Progenitor cell of endocrine pancreas (in vitro differentiated cells): ENCODE measurements at regions not wholly inside any gene's neighbourhood (a gene's known extent, or its start where the extent isn't known, plus 50 kb on each side); places are given as distances from the start of the nearest gene placed in this dataset.

Source experiments
- DNase-seq: peaks from one replicate; pipeline ENCODE4 v3.0.0; 2021; ENCODE audit warnings: low spot score; ENCODE audit not compliant: unreplicated experiment
- H3K27ac Mint-ChIP-seq: 2 replicates; pipeline ENCODE4 v1.8.0; 2021; ENCODE audit warnings: mild to moderate bottlenecking, moderate library complexity, mixed read lengths
- H3K27me3 Mint-ChIP-seq: 2 replicates; pipeline ENCODE4 v1.8.0; 2021; ENCODE audit warnings: mixed read lengths
- H3K36me3 Mint-ChIP-seq: 2 replicates; pipeline ENCODE4 v1.8.0; 2022; ENCODE audit warnings: mixed read lengths; ENCODE audit not compliant: insufficient read depth
- H3K4me1 Mint-ChIP-seq: 2 replicates; pipeline ENCODE4 v1.8.0; 2021; ENCODE audit warnings: low read depth, mixed read lengths
- H3K4me3 Mint-ChIP-seq: 2 replicates; pipeline ENCODE4 v1.8.0; 2021; ENCODE audit warnings: low read depth, mild to moderate bottlenecking, moderate library complexity, mixed read lengths
- H3K9me3 Mint-ChIP-seq: 2 replicates; pipeline ENCODE4 v1.8.0; 2021; ENCODE audit warnings: low read depth, mixed read lengths
- CTCF ChIP-seq: fragments of 200-600 bp; sonication (generic); IDR thresholded peaks from one replicate; pipeline ENCODE4 v1.5.0; 2021; ENCODE audit warnings: antibody characterized with exemption, mild to moderate bottlenecking; ENCODE audit not compliant: unreplicated experiment

GRCh38 chr18:54692463-54692862, 101.4 kb downstream of the DYNAP start:
- Mint-ChIP-seq H3K27me3 (no peaks in the 10 kb centered on the region), H3K36me3 (peaks cover 1% of the 10 kb centered on the region), H3K27ac (no peak overlapping the region), H3K4me1 (peaks cover 6% of the 10 kb centered on the region), H3K4me3 (no peak overlapping the region), H3K9me3 (peaks cover 11% of the 10 kb centered on the region)
- no peak for DNase-seq
- TF ChIP-seq CTCF, result no peak

DNA sequence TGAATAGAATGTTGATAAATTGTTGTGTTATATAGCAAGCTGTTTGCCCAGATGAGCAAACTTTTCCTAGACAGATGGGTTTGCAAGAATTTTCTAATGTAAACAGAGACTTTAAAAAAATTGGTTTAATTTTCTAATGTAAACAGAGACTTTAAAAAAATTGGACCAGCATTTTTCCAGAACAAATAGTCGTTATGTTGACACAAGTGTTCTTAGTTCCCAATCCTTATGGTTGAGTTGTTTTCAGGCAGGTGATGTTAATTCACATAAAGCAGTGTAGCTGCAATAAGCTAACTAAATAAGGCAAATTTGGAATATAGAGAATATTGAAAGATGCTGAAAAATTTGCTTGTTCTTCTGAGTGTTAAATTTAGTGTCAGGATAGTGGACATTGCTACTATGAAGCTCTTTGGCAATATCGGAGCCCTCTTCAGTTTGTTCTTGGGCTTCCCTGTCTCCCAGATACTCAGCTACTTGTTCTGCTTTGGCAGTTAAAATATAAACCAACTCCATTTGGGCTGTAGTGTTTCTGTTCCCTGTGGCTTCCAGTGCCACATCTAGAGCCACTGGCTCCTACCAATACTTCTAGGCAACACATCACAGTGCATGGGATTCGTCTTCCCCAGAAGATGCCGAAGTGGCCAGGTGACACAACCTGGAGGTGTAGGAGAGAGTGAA, 105.7 kb downstream of the DYNAP start:
- peaks cover 1% of the 10 kb centered on the region for H3K36me3 Mint-ChIP-seq
- peaks cover 3% of the 10 kb centered on the region for H3K27me3 Mint-ChIP-seq
- TF ChIP-seq CTCF, result no peak
- H3K27ac Mint-ChIP-seq, result no peak overlapping the region
- H3K4me1 Mint-ChIP-seq, result peaks cover 6% of the 10 kb centered on the region
- DNase-seq, result no peak
- H3K4me3 Mint-ChIP-seq, result no peak overlapping the region
- H3K9me3 Mint-ChIP-seq, result peaks cover 11% of the 10 kb centered on the region

GRCh38 chr18:54700580-54700979, 109.5 kb downstream of the DYNAP start:
- H3K4me3 Mint-ChIP-seq, result no peak overlapping the region
- H3K27me3 Mint-ChIP-seq, result peaks cover 3% of the 10 kb centered on the region
- H3K9me3 Mint-ChIP-seq, result no peaks in the 10 kb centered on the region
- H3K27ac Mint-ChIP-seq, result no peak overlapping the region
- peaks cover 6% of the 10 kb centered on the region for H3K4me1 Mint-ChIP-seq
- no peaks in the 10 kb centered on the region for H3K36me3 Mint-ChIP-seq
- TF ChIP-seq CTCF, result no peak
- no peak for DNase-seq

DNA sequence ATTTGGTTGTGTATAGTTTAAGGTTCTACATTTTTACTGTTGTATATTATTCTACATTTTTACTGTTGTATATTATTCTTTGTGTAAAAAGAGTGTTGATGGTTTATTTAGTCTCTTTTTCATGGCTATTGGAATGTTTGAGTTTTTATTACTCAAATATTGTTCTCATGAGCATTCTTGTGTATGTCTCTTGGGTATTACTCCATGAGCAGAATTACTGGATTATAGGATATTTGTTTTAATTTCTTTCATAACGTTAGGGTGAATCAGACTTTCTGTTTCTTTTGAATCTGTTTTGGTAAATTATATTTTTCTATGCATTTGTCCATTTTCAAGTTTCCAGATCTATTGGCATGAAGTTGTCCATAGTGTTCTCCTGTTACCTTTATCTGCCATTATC, 111.6 kb downstream of the DYNAP start:
- no peak for DNase-seq
- Mint-ChIP-seq H3K4me1 (no peaks in the 10 kb centered on the region), H3K27ac (no peak overlapping the region), H3K9me3 (peaks cover 10% of the 10 kb centered on the region), H3K36me3 (no peaks in the 10 kb centered on the region), H3K27me3 (peaks cover 3% of the 10 kb centered on the region), H3K4me3 (no peak overlapping the region)
- TF ChIP-seq CTCF, result no peak

GRCh38 chr18:54710074-54710899, 118.0 kb upstream of the RAB27B start:
- no peak overlapping the region for H3K27ac Mint-ChIP-seq
- H3K27me3 Mint-ChIP-seq, result no peaks in the 10 kb centered on the region
- peaks cover 10% of the 10 kb centered on the region for H3K9me3 Mint-ChIP-seq
- peaks cover 2% of the 10 kb centered on the region for H3K4me1 Mint-ChIP-seq
- no peak for TF ChIP-seq CTCF
- no peak overlapping the region for H3K4me3 Mint-ChIP-seq
- no peak for DNase-seq
- no peaks in the 10 kb centered on the region for H3K36me3 Mint-ChIP-seq
